NB4 (cell line): ENCODE measurements at regions not wholly inside any gene's neighbourhood (a gene's known extent, or its start where the extent isn't known, plus 50 kb on each side); places are given as distances from the start of the nearest gene placed in this dataset.

Experiments used
- CTCF ChIP-seq: IDR thresholded peaks from one replicate; pipeline ENCODE4 v1.5.1; 2012; ENCODE audit warnings: low read depth, low read length
- POLR2A ChIP-seq: IDR thresholded peaks from 2 replicates; pipeline ENCODE4 v1.6.1; 2011; ENCODE audit warnings: mild to moderate bottlenecking; ENCODE audit not compliant: insufficient read length; ENCODE audit errors: extremely low read depth

DNA sequence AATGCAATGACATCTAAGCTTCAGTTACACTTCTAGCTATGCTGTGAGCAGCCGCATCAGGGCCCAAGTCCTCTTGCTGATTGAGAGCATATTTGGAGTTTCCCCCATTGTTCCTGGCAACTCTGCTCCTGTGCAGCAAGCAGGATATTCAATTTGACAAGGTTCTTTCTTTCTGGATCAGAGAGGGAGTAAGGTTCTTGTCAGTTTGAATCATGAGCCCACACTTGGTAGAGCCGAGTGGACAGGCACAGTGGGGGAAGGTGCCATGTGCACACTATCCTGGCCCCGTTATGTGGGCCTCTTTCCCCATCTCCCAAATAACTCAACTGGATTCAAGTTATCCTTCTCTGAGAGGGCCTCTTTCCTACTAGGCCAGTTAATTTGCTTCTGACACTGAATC lies 385.4 kb downstream of the ZIC1 start:
- TF ChIP-seq CTCF (no peak), POLR2A (no peak)
